MG63 (cell line): ENCODE measurements at regions not wholly inside any gene's neighbourhood (a gene's known extent, or its start where the extent isn't known, plus 50 kb on each side); places are given as distances from the start of the nearest gene placed in this dataset.

ENCODE experiments used
- DNase-seq: peaks from one replicate; pipeline ENCODE4 v3.0.0-alpha.2; 2020
- H3K27me3 ChIP-seq: fragments of 250-450 bp; sonication (Bioruptor Pico); 2 replicates; pipeline ENCODE4 v1.5.1; 2020; ENCODE audit warnings: mild to moderate bottlenecking, moderate library complexity
- H3K36me3 ChIP-seq: fragments of 250-450 bp; sonication (Bioruptor Pico); 2 replicates; pipeline ENCODE4 v1.5.1; 2020; ENCODE audit warnings: mild to moderate bottlenecking, moderate library complexity
- H3K4me3 ChIP-seq: fragments of 250-450 bp; sonication (Bioruptor Pico); 2 replicates; pipeline ENCODE4 v1.5.1; 2020; ENCODE audit warnings: mild to moderate bottlenecking, moderate library complexity
- H3K9me3 ChIP-seq: fragments of 250-450 bp; sonication (Bioruptor Pico); 2 replicates; pipeline ENCODE4 v1.5.1; 2020; ENCODE audit warnings: mild to moderate bottlenecking, moderate library complexity

- Histone ChIP-seq H3K4me3 (no peak overlapping the region), H3K36me3 (no peaks in the 10 kb centered on the region), H3K27me3 (no peaks in the 10 kb centered on the region), H3K9me3 (0 out of 2 replicates have a peak, but pooled peaks cover 2% of the 10 kb centered on the region)
- DNase-seq: no peak
These were observed 585.6 kb downstream of the PLPP3 start for GRCh38 chr1:55993646-55994318.

GRCh38 chr1:55990007-55990406 lies 589.4 kb downstream of the PLPP3 start:
- no peak for DNase-seq
- Histone ChIP-seq H3K36me3 (no peaks in the 10 kb centered on the region), H3K4me3 (no peak overlapping the region), H3K9me3 (no peaks in the 10 kb centered on the region), H3K27me3 (no peaks in the 10 kb centered on the region)

DNA sequence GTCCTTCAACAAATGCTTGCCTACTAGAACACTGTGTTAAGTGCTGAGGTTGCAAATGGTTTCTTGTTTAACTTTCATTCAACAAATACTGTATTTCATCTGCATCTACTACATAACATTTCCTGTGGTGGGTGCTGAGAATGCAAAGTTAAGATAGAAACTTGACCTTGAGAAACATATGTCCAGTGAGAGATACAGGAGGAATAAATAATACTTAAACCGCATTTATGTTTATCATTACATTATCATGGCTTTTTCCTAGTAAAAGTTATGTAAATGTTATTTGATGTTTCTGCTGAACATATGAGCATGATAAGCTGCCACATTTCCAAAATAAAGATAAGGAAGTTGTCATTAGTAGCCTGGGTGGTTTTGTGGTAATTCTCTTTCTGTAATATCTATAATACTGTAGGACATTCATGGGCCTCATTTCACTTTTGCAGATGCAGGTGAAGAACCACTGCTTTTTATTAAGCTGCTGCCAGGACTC lies 590.4 kb downstream of the PLPP3 start:
- Histone ChIP-seq H3K4me3 (no peak overlapping the region), H3K9me3 (no peaks in the 10 kb centered on the region)
- DNase-seq: no peak

DNA sequence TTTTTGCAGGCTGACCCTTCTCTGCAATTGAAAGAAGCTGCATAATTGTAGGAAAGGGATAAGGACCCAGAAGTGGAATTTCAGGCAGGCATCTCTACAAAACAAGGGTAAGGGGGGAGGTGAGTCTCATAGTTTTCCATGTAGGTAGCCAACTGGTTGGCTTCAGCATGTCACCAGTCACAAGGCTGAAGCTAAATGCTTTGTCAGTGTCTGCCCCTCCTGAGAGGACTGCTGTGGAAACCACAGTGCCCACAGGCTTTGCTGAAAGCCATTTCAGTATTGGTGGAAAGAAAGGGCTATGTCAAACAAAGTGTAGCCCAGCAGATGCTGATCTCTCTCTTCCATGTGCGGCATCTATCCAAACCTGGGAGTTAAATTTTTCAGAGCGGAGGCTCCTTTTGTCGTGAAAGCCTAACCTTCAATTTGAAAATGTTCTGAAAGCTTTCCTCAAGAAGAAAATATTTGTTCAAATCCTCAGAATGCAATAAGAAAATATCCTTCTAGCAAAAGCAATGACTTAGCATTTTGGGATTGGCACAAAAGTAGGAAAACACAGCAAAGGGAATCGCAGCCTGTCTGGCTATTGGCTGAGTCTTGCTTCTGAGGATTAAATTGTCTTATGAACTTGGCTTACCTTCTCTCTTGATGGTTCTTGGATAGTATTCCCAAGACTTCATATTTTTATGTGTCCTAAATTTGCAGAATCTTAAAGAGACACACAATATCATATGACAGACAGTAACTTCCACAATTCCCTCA lies 591.7 kb downstream of the PLPP3 start:
- DNase-seq: no peak
- no peaks in the 10 kb centered on the region for H3K36me3 ChIP-seq
- H3K27me3 ChIP-seq: no peaks in the 10 kb centered on the region
- H3K9me3 ChIP-seq: no peaks in the 10 kb centered on the region
- H3K4me3 ChIP-seq: no peak overlapping the region

More for the DNA sequence above, 590.4 kb downstream of the PLPP3 start:
- Histone ChIP-seq H3K27me3 (no peaks in the 10 kb centered on the region), H3K36me3 (no peaks in the 10 kb centered on the region)

GRCh38 chr1:55986003-55986402 lies 593.4 kb downstream of the PLPP3 start:
- DNase-seq: no peak
- no peaks in the 10 kb centered on the region for H3K36me3 ChIP-seq
- H3K9me3 ChIP-seq: no peaks in the 10 kb centered on the region
- H3K27me3 ChIP-seq: no peaks in the 10 kb centered on the region
- no peak overlapping the region for H3K4me3 ChIP-seq

DNA sequence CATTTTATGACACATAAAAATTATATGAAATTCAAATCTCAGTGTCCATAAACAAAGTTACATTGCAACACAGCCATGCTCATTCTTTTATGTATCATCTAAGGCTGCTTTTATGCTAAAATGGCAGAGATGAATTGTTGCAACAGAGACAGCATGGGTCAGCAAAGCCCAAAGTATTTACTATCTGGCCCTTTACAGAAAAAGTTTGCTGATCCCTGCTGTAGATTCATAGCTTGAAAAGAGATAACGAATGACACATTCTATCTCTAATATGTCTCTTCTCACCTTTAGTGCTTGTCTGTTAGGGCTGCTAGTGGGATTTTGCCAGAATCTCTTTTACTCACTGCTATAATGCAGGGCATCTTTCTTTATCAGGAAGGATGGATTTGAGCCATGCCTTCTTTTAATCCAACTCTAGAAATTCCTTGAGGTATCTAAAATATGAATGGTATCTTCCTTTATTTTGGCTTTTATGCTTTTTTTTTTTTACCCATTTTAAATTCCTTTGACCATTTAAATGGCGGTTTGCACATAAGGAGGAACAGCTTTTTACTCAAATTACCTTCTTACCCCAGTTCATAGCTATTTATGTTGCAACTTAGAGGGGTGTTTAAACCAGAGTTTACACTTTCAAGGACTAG lies 598.2 kb downstream of the PLPP3 start:
- no peaks in the 10 kb centered on the region for H3K27me3 ChIP-seq
- no peak for DNase-seq
- no peak overlapping the region for H3K4me3 ChIP-seq
- no peaks in the 10 kb centered on the region; the same call in 1 of the 2 replicates for H3K9me3 ChIP-seq
- H3K36me3 ChIP-seq: no peaks in the 10 kb centered on the region; the same call in 1 of the 2 replicates

GRCh38 chr1:55980582-55980981 lies 598.8 kb downstream of the PLPP3 start:
- no peaks in the 10 kb centered on the region; the same call in 1 of the 2 replicates for H3K36me3 ChIP-seq
- no peak for DNase-seq
- no peaks in the 10 kb centered on the region for H3K27me3 ChIP-seq
- no peak overlapping the region for H3K4me3 ChIP-seq
- H3K9me3 ChIP-seq: no peaks in the 10 kb centered on the region; the same call in 1 of the 2 replicates

DNA sequence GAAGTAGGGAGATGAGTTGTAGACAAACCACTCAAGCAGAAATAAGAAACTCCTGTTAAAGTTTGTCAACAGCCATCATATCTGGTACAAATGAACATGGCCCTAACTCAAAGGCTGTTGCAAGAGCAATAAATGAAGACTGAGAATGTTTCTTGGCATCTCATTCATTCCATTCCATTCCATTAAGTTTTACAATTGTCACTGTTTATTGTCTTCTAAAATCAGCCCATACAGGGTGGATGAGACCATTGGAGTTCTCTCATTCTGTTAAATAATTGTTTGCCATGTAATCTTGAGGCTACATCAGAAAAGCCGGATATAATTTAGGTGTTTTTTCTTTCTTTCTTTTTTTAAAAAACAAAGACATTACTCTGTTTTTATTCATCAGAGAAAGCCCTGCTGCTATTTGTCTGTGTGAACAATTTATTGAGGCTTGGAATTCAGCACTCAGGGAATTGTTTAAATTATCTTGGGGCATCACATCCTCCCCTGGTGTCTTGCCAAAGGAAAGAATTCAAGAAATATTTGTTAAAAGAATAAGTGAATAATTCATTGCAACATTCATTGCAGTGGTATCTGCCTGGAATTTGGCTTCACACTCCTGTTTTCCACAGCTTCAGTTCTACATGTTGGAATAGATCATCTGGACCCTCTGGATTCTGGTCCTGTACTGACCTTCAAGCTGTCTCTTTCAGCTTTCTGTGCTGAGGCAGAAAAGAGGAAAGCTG lies 604.5 kb downstream of the PLPP3 start:
- Histone ChIP-seq H3K4me3 (no peak overlapping the region), H3K9me3 (no peaks in the 10 kb centered on the region; the same call in 1 of the 2 replicates), H3K27me3 (no peaks in the 10 kb centered on the region), H3K36me3 (no peaks in the 10 kb centered on the region; the same call in 1 of the 2 replicates)
- peak; percentile 48 for DNase-seq

DNA sequence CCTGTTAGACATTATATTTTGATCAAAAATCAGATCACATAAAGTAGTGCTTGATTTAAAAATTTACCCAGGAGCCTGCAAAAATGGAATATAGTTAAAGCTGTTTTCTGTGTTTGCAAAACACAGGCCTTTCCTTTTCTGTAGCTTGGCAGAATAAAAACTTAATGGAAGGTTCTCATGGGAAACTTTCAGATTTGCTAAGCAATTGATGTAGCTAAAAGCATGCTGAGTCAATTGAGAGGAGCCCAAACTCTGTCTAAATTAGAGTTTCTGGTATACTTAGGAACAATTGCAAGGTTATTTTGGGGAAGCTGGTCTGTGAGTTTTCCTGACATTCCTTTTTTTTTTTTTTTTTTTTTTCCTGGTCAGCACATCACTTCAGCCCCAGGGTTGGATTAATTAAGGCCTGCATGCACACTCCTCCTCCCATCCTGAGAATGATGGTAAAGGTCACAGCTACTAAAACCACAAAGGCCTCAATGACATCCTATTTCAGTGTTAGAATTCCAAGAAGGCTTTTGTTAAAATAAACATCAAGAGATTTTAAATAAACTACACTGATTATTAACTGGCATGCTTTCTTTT lies 608.7 kb downstream of the PLPP3 start:
- Histone ChIP-seq H3K9me3 (no peaks in the 10 kb centered on the region), H3K27me3 (no peaks in the 10 kb centered on the region), H3K36me3 (no peaks in the 10 kb centered on the region), H3K4me3 (no peak overlapping the region)
- peak; percentile 7 for DNase-seq

GRCh38 chr1:55969322-55969721 lies 610.0 kb downstream of the PLPP3 start:
- Histone ChIP-seq H3K9me3 (no peaks in the 10 kb centered on the region), H3K36me3 (no peaks in the 10 kb centered on the region), H3K4me3 (no peak overlapping the region), H3K27me3 (no peaks in the 10 kb centered on the region)
- no peak for DNase-seq

DNA sequence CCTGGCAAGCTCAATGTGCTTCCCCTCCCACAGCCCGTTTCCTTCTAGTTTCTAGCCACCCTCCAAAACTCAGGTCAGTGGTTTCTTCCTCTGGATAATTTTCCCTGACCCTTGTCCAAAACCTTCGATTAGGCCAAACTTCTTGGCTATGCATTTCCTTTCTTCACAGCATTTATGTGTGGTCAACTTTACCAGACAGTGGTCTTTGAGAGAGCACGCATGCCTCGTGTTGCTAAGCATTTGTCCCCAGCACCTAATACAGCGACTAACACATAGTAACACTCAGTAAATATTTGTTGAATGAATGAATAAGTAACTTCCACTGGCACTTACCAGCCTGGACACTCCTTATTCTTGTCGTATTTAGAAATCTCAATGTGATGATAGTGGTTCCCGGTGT lies 610.7 kb downstream of the PLPP3 start:
- no peak overlapping the region for H3K4me3 ChIP-seq
- H3K27me3 ChIP-seq: no peaks in the 10 kb centered on the region
- DNase-seq: no peak
- H3K36me3 ChIP-seq: no peaks in the 10 kb centered on the region
- no peaks in the 10 kb centered on the region for H3K9me3 ChIP-seq

DNA sequence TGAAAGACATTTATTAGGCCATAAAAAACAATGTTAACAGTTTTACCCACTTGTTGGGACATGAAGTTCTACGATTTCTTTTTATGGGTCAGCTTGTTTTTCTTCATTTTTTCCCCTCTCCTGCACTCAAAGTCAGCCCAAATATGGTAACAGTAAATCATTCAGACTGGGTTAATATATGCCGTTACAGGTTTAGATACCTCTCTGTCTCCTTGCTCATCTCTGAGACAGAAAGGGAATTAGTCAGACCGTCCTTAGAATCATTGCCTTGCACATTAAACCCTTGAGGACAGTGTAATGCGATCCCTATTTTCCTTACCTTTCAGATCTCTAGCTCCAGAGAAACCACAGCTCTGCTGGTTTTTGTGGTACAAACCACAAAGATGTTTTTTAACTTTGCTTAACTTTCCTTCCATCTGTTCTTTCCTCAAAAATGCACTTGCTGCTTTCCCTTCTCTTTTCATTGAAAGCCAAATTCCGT lies 613.3 kb downstream of the PLPP3 start:
- Histone ChIP-seq H3K27me3 (no peaks in the 10 kb centered on the region), H3K4me3 (no peak overlapping the region), H3K9me3 (no peaks in the 10 kb centered on the region), H3K36me3 (no peaks in the 10 kb centered on the region)
- DNase-seq: no peak

GRCh38 chr1:55962472-55962871 lies 616.9 kb downstream of the PLPP3 start:
- DNase-seq: no peak
- H3K9me3 ChIP-seq: no peaks in the 10 kb centered on the region
- no peaks in the 10 kb centered on the region for H3K27me3 ChIP-seq
- no peaks in the 10 kb centered on the region for H3K36me3 ChIP-seq
- no peak overlapping the region for H3K4me3 ChIP-seq

DNA sequence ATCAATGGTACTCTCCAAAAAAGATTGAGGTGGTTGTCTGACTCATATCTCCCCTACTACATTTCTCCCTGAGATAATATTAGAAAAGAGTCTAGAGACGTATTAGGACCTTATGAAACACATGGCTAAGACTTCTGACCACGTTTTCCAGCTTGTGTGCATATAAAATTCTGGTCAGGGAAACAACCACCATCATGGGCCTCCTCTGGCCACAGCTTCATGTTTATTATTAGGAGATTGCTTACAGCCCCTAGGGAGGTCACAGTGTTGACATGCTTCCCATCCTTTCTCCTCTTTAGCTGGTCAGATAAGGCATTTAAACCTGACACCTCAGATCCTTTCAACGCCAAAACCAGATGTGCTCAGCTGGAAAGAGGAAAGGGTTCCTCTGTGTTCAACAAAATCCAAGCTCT lies 620.2 kb downstream of the PLPP3 start:
- no peak for DNase-seq
- no peaks in the 10 kb centered on the region for H3K27me3 ChIP-seq
- H3K9me3 ChIP-seq: no peaks in the 10 kb centered on the region
- no peak overlapping the region for H3K4me3 ChIP-seq
- no peaks in the 10 kb centered on the region for H3K36me3 ChIP-seq

DNA sequence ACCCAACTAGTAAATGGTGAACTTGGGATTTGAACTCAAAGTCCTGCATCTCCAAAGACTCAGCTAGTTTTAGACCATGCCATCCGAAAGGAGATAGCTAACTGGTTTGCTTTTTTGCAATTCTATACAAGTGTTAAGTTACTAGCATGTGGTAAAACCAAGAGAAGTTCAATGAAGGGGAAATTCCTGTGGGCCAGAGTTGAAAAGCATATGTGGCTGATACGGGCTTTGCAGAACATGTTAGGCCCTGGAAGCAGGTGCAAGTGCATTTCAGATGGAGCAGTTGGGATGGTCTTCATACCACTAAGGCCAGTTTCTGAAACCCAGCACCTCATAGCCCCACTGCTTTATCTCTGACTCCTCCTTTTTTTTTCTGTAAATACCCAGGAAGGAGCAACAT lies 620.9 kb downstream of the PLPP3 start:
- Histone ChIP-seq H3K36me3 (no peaks in the 10 kb centered on the region), H3K4me3 (no peak overlapping the region), H3K27me3 (no peaks in the 10 kb centered on the region), H3K9me3 (no peaks in the 10 kb centered on the region)
- no peak for DNase-seq

DNA sequence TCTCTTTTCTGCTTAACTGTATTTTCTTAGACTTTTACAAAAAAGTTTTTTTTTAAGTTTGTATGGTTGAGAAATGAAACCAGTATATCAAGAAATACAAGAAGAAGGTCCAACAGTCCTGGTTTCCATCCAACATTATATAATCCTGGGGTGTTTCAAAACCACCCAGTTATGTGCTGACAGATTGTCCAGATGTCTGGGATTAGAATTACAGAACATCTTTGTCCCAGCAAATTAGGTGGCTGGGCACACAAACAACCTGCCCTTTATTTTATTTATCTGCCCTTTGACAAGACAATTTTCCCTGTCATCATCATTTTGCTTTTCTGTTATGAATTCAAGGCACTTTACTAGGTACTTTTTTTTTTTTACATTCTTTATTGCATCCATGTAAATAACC lies 622.1 kb downstream of the PLPP3 start:
- DNase-seq: no peak
- Histone ChIP-seq H3K36me3 (no peaks in the 10 kb centered on the region), H3K4me3 (no peak overlapping the region)

More for the DNA sequence above, 622.1 kb downstream of the PLPP3 start:
- Histone ChIP-seq H3K27me3 (no peaks in the 10 kb centered on the region), H3K9me3 (no peaks in the 10 kb centered on the region; the same call in 1 of the 2 replicates)
